ENCODE measurements at regions not wholly inside any gene's neighbourhood (a gene's known extent, or its start where the extent isn't known, plus 50 kb on each side); places are given as distances from the start of the nearest gene placed in this dataset.
A peak's percentile ranks its signal among the peaks of the same experiment; 100 is the strongest.

GRCh38 chr10:128528781-128529180, 402.6 kb upstream of the MKI67 start:
- DNase-seq (no peak), ATAC-seq (no peak)
- Histone ChIP-seq H3K36me3 (no peaks in the 10 kb centered on the region), H3K9me3 (no peaks in the 10 kb centered on the region), H3K27ac (no peak overlapping the region), H3K27me3 (no peaks in the 10 kb centered on the region), H3K4me3 (no peak overlapping the region), H3K4me1 (no peaks in the 10 kb centered on the region)
- 54% methylated on average over 10 of the region's 11 CpGs for WGBS (ENCODE audit: insufficient coverage, low coverage, low lambda C conversion rate, missing lambda C conversion rate)
- TF ChIP-seq, protein P1, sequence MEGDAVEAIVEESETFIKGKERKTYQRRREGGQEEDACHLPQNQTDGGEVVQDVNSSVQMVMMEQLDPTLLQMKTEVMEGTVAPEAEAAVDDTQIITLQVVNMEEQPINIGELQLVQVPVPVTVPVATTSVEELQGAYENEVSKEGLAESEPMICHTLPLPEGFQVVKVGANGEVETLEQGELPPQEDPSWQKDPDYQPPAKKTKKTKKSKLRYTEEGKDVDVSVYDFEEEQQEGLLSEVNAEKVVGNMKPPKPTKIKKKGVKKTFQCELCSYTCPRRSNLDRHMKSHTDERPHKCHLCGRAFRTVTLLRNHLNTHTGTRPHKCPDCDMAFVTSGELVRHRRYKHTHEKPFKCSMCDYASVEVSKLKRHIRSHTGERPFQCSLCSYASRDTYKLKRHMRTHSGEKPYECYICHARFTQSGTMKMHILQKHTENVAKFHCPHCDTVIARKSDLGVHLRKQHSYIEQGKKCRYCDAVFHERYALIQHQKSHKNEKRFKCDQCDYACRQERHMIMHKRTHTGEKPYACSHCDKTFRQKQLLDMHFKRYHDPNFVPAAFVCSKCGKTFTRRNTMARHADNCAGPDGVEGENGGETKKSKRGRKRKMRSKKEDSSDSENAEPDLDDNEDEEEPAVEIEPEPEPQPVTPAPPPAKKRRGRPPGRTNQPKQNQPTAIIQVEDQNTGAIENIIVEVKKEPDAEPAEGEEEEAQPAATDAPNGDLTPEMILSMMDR (IDR thresholded peaks at IDR 0.05): no peak
- TF ChIP-seq POLR2A (IDR thresholded peaks at IDR 0.05): no peak
- intact Hi-C loops (cut with DNase I): loop anchor here (10.0 kb wide), 2 partner anchors 204 to 264 kb away; no protein-coding TSS in a partner anchor

GRCh38 chr10:128529225-128529624, 403.0 kb upstream of the MKI67 start:
- no peak overlapping the region for H3K27ac ChIP-seq
- no peaks in the 10 kb centered on the region for H3K36me3 ChIP-seq
- no peak for DNase-seq
- TF ChIP-seq POLR2A (IDR thresholded peaks at IDR 0.05): no peak
- TF ChIP-seq, protein P1 (IDR thresholded peaks at IDR 0.05): no peak
- WGBS (ENCODE audit: insufficient coverage, low coverage, low lambda C conversion rate, missing lambda C conversion rate): 44% methylated on average over 6 of the region's 6 CpGs
- H3K9me3 ChIP-seq: no peaks in the 10 kb centered on the region
- H3K4me1 ChIP-seq: no peaks in the 10 kb centered on the region
- intact Hi-C loops (cut with DNase I): loop anchor here (10.0 kb wide), 2 partner anchors 204 to 264 kb away; no protein-coding TSS in a partner anchor
- H3K27me3 ChIP-seq: no peaks in the 10 kb centered on the region
- H3K4me3 ChIP-seq: no peak overlapping the region
- no peak for ATAC-seq

GRCh38 chr10:128530301-128530700, 404.1 kb upstream of the MKI67 start:
- Histone ChIP-seq H3K27ac (no peak overlapping the region), H3K4me3 (no peak overlapping the region), H3K36me3 (no peaks in the 10 kb centered on the region), H3K27me3 (no peaks in the 10 kb centered on the region), H3K9me3 (no peaks in the 10 kb centered on the region), H3K4me1 (no peaks in the 10 kb centered on the region)
- peak in 1 of 4 donors; percentile 32 for ATAC-seq
- DNase-seq: no peak
- intact Hi-C loops (cut with DNase I): no loop called here
- no peak for TF ChIP-seq POLR2A (IDR thresholded peaks at IDR 0.05)
- TF ChIP-seq, protein P1 (IDR thresholded peaks at IDR 0.05): peak; percentile 37 to 62 (median 56)
- 37% methylated on average over 5 of the region's 5 CpGs for WGBS (ENCODE audit: insufficient coverage, low coverage, low lambda C conversion rate, missing lambda C conversion rate)

- WGBS (ENCODE audit: insufficient coverage, low coverage, low lambda C conversion rate, missing lambda C conversion rate): 8% methylated on average over 1 of the region's 2 CpGs
- Histone ChIP-seq H3K36me3 (no peaks in the 10 kb centered on the region), H3K27ac (no peak overlapping the region), H3K4me3 (no peak overlapping the region), H3K9me3 (no peaks in the 10 kb centered on the region), H3K4me1 (no peaks in the 10 kb centered on the region), H3K27me3 (no peaks in the 10 kb centered on the region)
- TF ChIP-seq, protein P1 (IDR thresholded peaks at IDR 0.05): no peak
- TF ChIP-seq POLR2A (IDR thresholded peaks at IDR 0.05): no peak
- intact Hi-C loops (cut with DNase I): no loop called here
- DNase-seq (no peak), ATAC-seq (no peak)
Measured at GRCh38 chr10:128530946-128531345, 404.7 kb upstream of the MKI67 start.

DNA sequence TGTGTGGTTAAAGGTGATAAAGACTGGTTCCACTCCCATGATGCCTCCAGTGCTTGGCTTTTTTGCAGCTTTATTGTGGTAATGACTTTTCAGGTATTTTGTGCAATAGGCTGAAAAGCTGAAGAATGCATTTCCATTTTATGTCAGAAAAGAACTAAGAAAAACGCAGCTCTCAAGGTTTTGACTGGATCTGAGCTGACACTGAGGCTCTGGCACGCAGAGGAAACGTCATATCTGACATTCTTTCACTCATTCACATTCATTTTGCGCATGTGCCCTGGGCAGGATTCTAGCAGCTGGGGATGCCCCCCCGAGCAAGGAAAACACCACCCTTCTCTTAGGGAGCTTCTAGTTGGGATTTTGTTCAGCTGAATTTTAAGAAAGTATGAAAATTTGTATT, 408.5 kb upstream of the MKI67 start:
- Histone ChIP-seq H3K9me3 (no peaks in the 10 kb centered on the region), H3K27ac (no peak overlapping the region), H3K4me1 (no peaks in the 10 kb centered on the region), H3K36me3 (no peaks in the 10 kb centered on the region), H3K27me3 (no peaks in the 10 kb centered on the region), H3K4me3 (no peak overlapping the region)
- ATAC-seq: no peak
- intact Hi-C loops (cut with DNase I): no loop called here
- DNase-seq: no peak
- 48% methylated on average over 5 of the region's 5 CpGs for WGBS (ENCODE audit: insufficient coverage, low coverage, low lambda C conversion rate, missing lambda C conversion rate)
- TF ChIP-seq, protein P1 (IDR thresholded peaks at IDR 0.05): no peak
- TF ChIP-seq POLR2A (IDR thresholded peaks at IDR 0.05): no peak
